ENCODE measurements at regions not wholly inside any gene's neighbourhood (a gene's known extent, or its start where the extent isn't known, plus 50 kb on each side); places are given as distances from the start of the nearest gene placed in this dataset.
"Not testable (repeated sequence)": the region's sequence is repeated elsewhere in the genome, so short reads cannot be mapped to it uniquely, and the experiment has no call there.

DNA sequence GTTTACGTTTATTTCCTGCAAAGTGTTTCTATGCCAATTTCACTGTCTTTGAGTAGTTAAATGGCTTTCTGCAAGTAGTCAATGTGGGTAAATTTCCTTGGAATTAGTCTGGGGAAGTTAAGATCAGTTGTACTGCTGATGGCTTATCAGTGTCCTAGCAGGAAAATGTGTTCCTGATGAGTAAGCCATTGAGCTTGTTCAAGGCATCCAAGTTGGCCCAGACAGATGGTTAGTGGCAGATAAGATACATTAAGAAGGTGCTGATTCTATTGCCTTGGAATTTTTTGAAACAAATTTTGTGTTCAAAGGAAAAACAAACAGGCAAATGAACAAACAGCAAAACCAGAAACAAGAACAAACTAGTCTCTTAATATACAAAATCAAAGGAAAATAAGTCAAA is 258.4 kb downstream of the MAP2K6 start:
- no peak for DNase-seq (ENCODE audit: low spot score)

- no peak for DNase-seq (ENCODE audit: low spot score)
Measured at GRCh38 chr17:69677130-69677529, 262.6 kb downstream of the MAP2K6 start.

- DNase-seq (ENCODE audit: low spot score) = no peak
Measured at GRCh38 chr17:69678206-69678605, 263.7 kb downstream of the MAP2K6 start.

DNA sequence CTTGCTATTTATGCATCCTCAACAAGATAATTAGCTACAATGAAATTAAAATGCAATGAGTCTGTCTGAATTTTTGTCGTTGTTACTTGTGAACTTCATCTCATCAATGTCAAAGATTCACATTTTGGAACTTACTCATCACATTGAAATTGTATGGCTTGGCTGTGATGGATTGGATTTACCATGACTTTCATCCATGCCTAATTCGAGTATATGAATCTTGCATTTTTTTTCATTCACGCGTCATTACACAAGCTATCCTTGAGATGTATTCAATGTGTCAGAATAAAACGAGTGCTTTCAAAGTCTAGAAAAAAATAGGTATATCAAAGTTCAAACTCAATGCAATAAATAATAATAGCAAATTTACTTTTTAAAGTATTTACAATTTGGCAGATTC is 265.3 kb downstream of the MAP2K6 start:
- no peak for DNase-seq (ENCODE audit: low spot score)

- no peak for DNase-seq (ENCODE audit: low spot score)
Measured at GRCh38 chr17:69684251-69684650, 269.8 kb downstream of the MAP2K6 start.

DNA sequence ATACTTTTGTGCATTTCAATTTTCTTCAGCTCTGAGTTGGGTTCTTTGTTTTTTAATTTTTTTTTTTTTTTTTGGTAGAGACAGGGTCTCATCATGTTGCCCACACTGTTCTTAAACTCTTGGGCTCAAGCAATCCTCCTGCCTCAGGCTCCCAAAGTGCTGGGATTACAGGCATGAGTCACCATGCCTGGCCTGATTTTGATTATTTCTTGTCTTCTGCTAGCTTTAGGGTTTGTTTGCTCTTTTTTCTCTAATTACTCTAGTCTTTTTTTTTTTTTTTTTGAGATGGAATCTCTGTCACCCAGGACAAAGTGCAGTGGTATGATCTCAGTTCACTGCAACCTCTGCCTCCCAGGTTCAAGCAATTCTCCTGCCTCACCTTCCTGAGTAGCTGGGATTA is 270.7 kb downstream of the MAP2K6 start:
- not testable (repeated sequence) for DNase-seq (ENCODE audit: low spot score)

DNA sequence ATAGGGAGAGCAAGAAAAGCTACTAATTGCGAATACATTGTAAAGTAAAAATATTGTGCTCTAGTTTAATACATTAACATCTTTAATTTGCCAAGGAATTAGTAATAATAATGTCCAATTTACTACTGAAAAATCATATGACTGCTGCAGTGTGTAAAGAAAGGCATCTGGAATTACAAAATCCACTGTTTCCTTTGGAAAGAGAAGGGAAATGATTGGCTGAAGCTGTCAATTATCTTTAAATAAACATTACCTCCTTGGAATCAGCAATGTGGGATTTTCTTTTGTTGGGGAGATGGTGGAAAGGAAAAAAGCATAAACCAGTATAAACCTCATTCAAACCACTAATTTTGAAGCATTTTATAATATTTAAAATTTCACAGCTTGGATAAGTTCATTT is 276.0 kb downstream of the MAP2K6 start:
- no peak for DNase-seq (ENCODE audit: low spot score)

GRCh38 chr17:69692171-69692570 is 277.7 kb downstream of the MAP2K6 start:
- DNase-seq (ENCODE audit: low spot score) = no peak

GRCh38 chr17:69695646-69696045 is 281.1 kb downstream of the MAP2K6 start:
- no peak for DNase-seq (ENCODE audit: low spot score)

DNA sequence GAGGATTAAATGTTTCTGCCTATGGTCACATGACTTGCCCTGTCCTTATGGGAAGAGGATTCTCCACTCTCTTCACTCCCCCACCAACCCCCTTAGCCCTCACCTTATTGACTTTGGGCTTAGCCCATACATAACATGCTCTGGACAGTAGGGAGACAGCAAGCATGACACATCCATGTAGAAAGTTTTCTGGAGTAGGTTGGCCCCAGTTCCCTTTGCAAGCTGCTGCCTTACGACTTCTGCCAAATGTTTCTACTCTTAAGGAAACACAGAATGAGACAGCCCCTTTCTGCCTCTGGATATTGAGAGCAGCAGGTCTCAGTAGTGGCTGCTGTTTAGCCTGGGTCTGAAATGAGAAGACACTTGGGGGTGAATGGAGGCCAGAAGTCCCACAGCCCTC is 282.2 kb downstream of the MAP2K6 start:
- no peak for DNase-seq (ENCODE audit: low spot score)

GRCh38 chr17:69698352-69698751 is 283.9 kb downstream of the MAP2K6 start:
- DNase-seq (ENCODE audit: low spot score) = not testable (repeated sequence)

DNA sequence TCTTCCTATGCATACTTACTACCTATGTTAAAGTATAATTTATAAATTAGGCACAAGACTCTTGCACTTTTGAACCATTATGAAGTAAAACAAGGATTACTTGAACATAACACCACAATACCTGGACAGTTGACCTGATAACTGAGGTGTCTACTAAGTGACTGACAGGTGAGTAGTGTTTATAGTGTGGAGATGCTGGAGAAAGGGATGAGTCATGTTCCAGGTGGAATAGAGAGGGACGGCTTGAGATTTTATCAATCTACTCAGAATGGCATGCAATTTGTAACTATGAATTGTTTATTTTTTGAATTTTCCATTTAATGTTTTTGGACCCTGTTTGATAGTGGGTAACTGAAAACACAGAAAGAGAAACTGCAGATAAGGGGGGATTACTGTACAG is 287.6 kb downstream of the MAP2K6 start:
- DNase-seq (ENCODE audit: low spot score) = no peak

DNA sequence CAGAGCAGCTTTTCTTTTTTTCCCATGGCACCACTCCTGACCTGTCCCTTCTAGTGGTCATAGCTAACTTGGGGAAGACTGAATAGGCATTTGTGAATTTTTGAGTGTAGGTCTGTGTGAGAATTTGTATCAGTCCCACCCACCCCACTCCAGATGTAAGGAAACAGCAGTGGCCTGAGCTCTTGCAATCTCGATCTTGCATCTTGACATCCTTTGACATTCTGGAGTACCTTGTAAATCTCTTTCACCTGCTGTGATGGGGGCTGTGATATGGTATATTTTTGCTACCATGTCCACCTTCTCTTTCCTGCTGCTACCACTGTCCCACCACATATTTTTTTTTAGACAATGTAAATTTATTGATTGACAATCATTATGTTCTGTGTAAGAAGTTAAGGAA is 289.3 kb downstream of the MAP2K6 start:
- no peak for DNase-seq (ENCODE audit: low spot score)

DNA sequence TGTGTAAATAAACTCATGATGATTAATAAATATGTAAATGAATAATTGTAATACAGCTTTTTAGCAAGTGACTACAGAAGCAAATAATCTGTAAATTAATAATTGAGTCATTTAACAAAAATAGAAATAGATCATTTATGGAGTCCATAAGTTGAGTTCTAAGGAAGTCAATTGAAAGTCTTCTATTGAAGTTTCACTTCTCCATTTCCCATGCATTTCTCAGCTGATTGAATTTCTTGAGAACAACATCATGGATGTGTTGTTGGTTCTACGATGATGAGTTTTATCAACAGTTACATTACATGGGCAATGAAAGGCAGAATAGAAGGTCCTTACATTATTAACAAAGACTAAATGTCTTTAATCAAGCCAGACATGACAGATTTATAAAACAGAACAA is 290.4 kb downstream of the MAP2K6 start:
- no peak for DNase-seq (ENCODE audit: low spot score)

DNA sequence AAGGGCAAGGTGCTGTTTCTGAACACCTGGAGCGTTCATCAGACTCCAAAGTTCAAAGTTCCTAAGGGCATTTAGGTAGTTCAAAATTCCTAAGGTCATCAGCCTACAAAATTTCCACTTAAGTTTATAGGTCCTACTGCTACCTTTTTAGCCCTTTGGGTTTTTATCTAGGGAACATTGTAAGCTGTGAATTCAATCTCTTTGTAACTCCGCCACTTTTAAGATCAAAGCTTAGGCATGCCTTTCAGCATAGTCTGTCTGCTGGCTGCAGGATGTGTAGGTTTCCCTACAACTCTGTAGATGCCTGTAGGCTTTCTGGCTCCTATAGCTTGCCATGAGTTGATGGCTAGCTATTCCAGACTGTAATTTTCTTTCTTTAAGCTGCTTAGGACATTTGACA is 291.6 kb downstream of the MAP2K6 start:
- no peak for DNase-seq (ENCODE audit: low spot score)

DNA sequence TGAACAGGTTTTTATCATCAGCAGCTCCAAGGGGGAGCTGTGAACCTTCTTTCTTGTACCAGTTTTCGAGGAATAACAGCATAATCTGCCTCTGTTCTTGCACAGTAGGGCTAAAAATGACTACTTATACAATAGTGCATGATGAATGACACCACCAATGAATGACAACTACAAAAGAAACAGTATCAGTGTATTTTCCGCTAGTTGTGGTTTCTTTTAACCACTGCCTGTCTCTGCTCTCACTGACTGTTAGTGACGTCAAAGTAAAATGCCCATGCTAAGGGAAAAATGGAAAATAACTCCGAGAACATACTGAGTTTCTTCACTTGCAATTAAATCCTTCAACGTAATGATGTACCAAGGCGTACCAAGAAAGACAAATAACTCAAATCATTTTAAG is 294.9 kb downstream of the MAP2K6 start:
- DNase-seq (ENCODE audit: low spot score) = no peak

DNA sequence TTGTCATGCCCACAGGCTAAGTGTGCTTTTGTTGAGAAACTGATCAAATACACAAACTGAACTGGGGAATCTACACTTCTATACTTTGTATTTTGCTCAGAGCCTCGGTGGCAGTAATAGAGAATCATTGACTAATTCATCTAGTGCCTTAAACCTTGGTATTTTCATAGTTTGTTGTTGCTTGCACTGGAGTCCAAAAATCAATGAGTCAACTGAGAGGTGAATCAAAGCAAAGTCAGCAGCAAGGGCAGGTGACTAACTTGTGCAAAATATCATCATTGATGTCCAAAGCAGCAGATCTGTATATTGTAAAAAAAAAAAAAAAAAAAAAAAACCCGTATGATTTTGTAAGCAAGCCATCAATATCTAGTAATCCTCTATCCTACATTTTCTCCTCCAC is 296.4 kb downstream of the MAP2K6 start:
- DNase-seq (ENCODE audit: low spot score) = no peak

- no peak for DNase-seq (ENCODE audit: low spot score)
Measured at GRCh38 chr17:69711541-69711940, 297.0 kb downstream of the MAP2K6 start.

- DNase-seq (ENCODE audit: low spot score) = no peak
Measured at GRCh38 chr17:69712801-69713311, 298.4 kb downstream of the MAP2K6 start.

DNA sequence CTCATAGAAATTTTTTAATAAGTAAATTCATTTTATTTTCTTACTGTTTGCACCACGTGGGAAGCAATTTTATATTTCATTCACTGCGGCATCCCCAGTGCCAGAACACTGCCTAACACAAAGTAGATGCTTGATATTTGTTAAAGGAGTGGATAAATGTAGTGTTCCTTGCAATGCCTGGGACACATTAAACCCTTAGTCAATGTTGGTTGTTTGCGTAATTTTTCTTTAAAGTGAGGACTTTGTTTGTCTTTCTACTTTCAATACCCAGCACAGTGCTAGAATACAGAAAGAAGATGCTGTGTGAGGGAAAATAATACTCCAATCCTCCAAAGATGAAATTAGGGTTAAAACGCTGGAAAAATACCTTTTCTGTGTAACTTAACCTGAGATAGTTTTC is 299.3 kb downstream of the MAP2K6 start:
- DNase-seq (ENCODE audit: low spot score) = no peak

GRCh38 chr17:69714669-69715068 is 300.2 kb downstream of the MAP2K6 start:
- DNase-seq (ENCODE audit: low spot score) = no peak

DNA sequence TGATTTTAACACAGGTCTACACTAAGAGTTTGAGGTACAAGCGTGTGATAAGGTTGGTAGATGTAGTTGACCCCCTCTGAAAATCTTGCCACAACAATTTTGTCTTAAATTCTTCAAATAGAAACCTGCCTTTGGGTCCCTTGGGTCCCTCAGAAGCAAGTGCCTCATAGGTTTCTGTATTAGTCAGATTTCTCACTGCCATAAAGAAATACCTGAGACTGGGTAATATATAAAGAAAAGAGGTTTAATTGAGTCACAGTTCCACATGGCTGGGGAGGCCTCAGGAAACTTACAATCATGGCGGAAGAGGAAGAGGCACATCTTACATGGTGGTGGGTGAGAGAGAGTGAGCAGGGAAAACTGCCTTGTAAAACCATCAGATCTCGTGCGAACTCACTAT is 301.2 kb downstream of the MAP2K6 start:
- no peak for DNase-seq (ENCODE audit: low spot score)

- no peak for DNase-seq (ENCODE audit: low spot score)
Measured at GRCh38 chr17:69716556-69716955, 302.1 kb downstream of the MAP2K6 start.

GRCh38 chr17:69717214-69717613 is 302.7 kb downstream of the MAP2K6 start:
- DNase-seq (ENCODE audit: low spot score) = no peak

DNA sequence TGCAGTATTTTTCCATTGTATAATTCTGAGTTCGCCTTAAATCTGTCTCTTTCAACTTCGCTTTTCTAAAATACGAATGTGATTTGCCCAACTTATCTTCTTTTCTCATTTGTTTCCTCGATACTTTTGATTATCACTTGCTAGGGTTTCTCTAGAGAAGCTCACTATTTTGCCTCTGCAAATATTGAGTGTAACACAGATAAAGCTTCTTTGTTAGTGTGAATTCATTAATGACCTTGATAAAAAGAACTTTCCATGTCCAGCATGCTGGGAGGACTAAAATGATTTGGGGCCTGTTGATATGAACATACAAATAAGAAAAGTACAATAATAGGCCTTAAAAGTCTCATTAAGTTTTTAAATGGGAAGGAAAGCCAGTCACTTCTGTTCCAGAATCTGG is 303.3 kb downstream of the MAP2K6 start:
- no peak for DNase-seq (ENCODE audit: low spot score)

All from H4 (cell line).